Mucosa of gallbladder (tissue), 1 donor: ENCODE measurements at regions not wholly inside any gene's neighbourhood (a gene's known extent, or its start where the extent isn't known, plus 50 kb on each side); places are given as distances from the start of the nearest gene placed in this dataset.
A peak's percentile ranks its signal among the peaks of the same experiment; 100 is the strongest.
"Not testable (repeated sequence)": the region's sequence is repeated elsewhere in the genome, so short reads cannot be mapped to it uniquely, and the experiment has no call there.

Source experiments
- DNase-seq: peaks from one replicate; pipeline ENCODE4 v3.0.0-alpha.2; 2020; ENCODE audit warnings: low spot score
- donor health status: DM: no; HTN: no; CAD: no.

GRCh38 chr1:197985351-197985750, 68.2 kb downstream of the LHX9 start:
- no peak for DNase-seq

GRCh38 chr1:197986817-197987216, 69.6 kb downstream of the LHX9 start:
- DNase-seq: no peak

- no peak for DNase-seq
Observed at GRCh38 chr1:197987294-197987693, 70.1 kb downstream of the LHX9 start.

- not testable (repeated sequence) for DNase-seq
Observed at GRCh38 chr1:197988581-197988980, 71.4 kb downstream of the LHX9 start.

GRCh38 chr1:197989058-197989457, 71.9 kb downstream of the LHX9 start:
- no peak for DNase-seq

GRCh38 chr1:197991594-197991993, 74.4 kb downstream of the LHX9 start:
- DNase-seq: no peak

- peak; percentile 54 for DNase-seq
Observed at GRCh38 chr1:197994907-197995407, 77.8 kb downstream of the LHX9 start.

GRCh38 chr1:197995408-197996258, 78.5 kb downstream of the LHX9 start:
- no peak for DNase-seq

GRCh38 chr1:197996259-197996512, 79.0 kb downstream of the LHX9 start:
- DNase-seq: not testable (repeated sequence)

GRCh38 chr1:197998110-197998509, 80.9 kb downstream of the LHX9 start:
- no peak for DNase-seq

GRCh38 chr1:198001776-198002408, 84.7 kb downstream of the LHX9 start:
- DNase-seq: no peak

- DNase-seq: no peak
Observed at GRCh38 chr1:198003468-198003867, 86.3 kb downstream of the LHX9 start.

GRCh38 chr1:198007011-198007410, 89.8 kb downstream of the LHX9 start:
- DNase-seq: no peak

GRCh38 chr1:198007687-198008607, 90.8 kb downstream of the LHX9 start:
- DNase-seq: peak; percentile 27

- no peak for DNase-seq
Observed at GRCh38 chr1:198014355-198014754, 97.2 kb downstream of the LHX9 start.

GRCh38 chr1:198015309-198015708, 98.1 kb downstream of the LHX9 start:
- DNase-seq: no peak

GRCh38 chr1:198018529-198018928, 101.4 kb downstream of the LHX9 start:
- no peak for DNase-seq

- DNase-seq: no peak
Observed at GRCh38 chr1:198019126-198019525, 102.0 kb downstream of the LHX9 start.

GRCh38 chr1:198024336-198024735, 107.2 kb downstream of the LHX9 start:
- DNase-seq: no peak

- no peak for DNase-seq
Observed at GRCh38 chr1:198024782-198025181, 107.6 kb downstream of the LHX9 start.

- DNase-seq: no peak
Observed at GRCh38 chr1:198030682-198031081, 113.5 kb downstream of the LHX9 start.

- no peak for DNase-seq
Observed at GRCh38 chr1:198031086-198031485, 113.9 kb downstream of the LHX9 start.
